GM23248 (cell line): ENCODE measurements at regions not wholly inside any gene's neighbourhood (a gene's known extent, or its start where the extent isn't known, plus 50 kb on each side); places are given as distances from the start of the nearest gene placed in this dataset.

ENCODE experiments used
- EZH2 ChIP-seq: fragments of 200-600 bp; sonication (generic); IDR thresholded peaks from 2 replicates; pipeline ENCODE4 v1.6.1; 2018; ENCODE audit warnings: antibody characterized with exemption, mild to moderate bottlenecking; ENCODE audit not compliant: insufficient read depth, poor library complexity, severe bottlenecking
- EZH2phosphoT487 ChIP-seq: fragments of 200-600 bp; sonication (generic); IDR thresholded peaks from 2 replicates; pipeline ENCODE4 v1.6.1; 2018; ENCODE audit warnings: antibody characterized with exemption, moderate library complexity, mild to moderate bottlenecking, low read depth; ENCODE audit not compliant: insufficient read depth

- no peak for TF ChIP-seq EZH2phosphoT487
- no peak for TF ChIP-seq EZH2
Measured at GRCh38 chr14:29056041-29056566, 289.5 kb downstream of the FOXG1 start.
